HG03460 (cell line): ENCODE measurements at regions not wholly inside any gene's neighbourhood (a gene's known extent, or its start where the extent isn't known, plus 50 kb on each side); places are given as distances from the start of the nearest gene placed in this dataset.

Source experiments
- ATAC-seq: cut with Tn5 transposase; IDR thresholded peaks from one replicate; pipeline ENCODE4 v1.9.1; 2021; ENCODE audit not compliant: unreplicated experiment

DNA sequence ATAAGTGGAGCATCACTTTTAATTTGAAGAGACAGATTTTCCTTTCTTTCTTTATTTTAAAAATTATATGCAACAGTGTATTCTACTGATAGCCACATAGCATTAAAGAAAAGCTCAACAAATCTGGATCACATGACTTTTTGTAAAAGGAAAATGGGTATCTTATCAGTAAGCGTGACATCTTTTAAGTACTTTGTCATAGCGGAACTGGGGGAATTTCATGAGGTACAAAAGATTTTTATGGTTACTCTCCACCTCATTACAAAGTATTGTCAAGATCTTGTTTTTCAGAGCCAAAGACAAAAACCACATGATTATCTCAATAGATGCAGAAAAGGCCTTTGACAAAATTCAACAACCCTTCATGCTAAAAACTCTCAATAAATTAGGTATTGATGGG is 219.6 kb upstream of the ZPLD1 start:
- ATAC-seq, result no peak

DNA sequence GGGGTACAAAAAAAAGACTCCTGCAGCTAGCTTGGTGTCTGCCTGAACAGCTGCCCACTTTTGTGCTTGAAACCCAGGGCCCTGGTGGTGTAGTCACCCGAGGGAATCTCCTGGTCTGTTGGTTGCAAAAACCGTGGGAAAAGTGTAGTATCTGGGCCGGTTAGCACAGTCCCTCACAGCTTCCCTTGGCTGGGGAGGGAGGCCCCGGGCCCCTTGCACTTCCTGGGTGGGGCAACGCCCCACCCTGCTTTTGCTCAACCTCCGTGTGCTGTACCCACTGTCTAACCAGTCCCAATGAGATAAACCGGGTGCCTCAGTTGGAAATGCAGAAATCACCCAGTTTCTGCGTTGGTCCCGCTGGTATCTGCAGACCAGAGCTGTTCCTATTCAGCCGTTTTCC is 211.7 kb upstream of the ZPLD1 start:
- no peak for ATAC-seq

DNA sequence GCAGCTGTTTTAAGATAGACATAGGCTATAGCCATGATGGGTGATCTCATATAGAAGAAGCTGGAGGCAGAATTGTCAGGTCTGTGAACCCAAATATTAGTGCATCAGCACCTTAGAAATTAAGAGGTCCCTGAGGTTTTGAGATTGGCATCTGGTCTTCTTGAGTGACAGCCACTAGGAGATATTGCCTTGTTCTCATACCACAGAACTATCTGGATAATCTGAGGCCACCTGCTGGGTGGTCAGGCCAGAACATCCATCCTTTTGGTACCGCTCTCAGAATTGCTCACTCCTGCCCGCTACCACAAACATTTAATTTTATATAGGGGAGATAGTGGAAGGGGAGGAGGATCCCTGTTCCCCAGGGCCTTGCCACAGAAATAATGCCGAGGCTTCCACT is 210.6 kb upstream of the ZPLD1 start:
- ATAC-seq, result no peak

DNA sequence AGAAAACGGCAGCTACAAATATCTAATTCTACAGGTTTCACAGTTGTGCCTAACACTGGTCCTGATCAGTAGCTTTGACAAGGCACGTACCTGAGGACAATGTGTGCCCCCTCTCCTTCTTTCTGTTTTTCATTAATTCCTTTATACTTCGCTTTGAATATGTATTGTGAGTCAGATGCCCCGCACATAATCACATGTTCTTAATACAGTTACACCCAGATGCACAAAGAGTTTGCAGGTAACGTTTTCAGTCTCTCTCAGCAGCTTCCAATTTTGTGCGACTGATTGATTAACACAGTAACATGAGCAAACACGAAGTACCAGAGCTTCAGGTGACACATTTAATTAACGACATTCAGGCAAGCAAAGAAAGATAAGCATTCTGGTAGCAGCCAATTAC is 209.8 kb upstream of the ZPLD1 start:
- no peak for ATAC-seq

DNA sequence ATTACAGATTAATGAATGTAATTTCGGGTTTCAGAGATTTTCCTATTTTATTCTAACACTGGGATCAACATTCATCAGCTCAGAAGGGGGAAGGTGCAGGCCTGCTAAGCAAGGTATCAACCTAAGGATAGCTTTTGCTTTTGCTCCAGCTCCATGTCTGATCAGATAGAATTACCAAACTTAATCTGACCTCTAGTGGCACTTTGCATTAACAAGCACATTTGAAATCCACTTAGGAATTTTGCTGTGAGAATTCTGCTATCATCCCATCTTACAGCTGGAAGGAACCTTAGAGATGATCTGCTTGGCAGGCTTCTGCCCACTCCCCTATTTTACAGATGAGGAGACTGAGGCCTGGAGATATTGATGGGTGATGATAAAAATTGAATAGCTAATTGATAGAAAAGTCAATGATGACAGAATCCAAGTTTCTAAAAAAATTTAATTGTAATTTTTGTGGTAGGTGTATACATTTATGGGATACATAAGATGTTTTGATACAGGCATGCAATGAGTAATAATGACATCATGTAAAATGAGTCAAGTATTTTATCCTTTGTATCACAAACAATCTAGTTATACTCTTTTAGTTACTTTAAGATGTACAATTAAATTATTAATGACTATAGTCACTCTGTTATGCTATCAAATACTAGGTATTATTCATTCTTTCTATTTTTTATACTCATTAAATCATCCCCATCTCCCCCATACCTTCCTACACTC is 209.2 kb upstream of the ZPLD1 start:
- ATAC-seq, result no peak

DNA sequence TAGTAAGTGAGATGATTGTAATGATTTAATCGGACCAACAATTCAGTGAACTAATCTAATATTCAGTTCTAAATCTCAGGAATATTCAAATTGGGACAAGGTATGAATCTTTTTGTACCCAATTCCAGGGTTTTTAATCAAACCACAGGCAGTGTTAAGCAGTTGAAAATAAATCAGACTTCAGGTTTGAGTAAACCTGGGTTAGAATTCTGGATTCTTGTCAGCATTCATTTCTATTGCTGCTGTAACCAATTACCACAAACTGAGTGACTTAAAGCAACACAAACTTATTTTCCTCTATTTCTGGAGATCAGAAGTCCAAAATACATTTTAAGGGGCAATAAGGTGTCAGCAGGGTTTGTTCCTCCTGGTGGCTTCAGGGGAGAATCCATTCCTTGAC is 208.4 kb upstream of the ZPLD1 start:
- ATAC-seq, result no peak

DNA sequence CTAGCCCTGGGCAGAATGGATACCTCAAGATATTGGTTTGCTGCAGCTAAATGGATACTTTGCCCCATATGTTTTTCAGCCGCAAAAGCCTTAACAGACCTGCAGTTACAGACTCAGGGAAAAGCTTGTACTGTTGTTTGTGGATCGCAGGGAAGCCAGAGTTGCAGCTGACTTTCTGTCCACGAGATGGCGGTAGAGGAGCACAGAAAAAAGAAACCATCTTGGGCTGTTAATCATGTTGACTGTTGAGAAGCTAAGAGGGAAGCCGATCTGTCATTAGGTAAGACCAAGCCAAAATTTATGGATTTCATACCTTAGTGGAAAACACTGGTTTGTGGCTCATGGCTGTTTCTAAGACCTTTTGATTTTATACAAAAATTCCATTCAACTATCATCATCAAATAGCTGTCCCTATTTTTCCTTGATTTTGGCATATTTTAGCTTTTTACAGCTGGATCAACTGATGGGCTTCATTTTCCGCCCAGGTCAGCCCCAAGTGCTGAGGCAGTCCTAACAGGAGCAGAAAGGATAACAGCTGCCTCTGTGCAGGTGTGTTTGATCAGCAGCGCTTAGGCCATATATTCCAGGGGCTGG is 205.7 kb upstream of the ZPLD1 start:
- ATAC-seq, result peak; percentile 51

DNA sequence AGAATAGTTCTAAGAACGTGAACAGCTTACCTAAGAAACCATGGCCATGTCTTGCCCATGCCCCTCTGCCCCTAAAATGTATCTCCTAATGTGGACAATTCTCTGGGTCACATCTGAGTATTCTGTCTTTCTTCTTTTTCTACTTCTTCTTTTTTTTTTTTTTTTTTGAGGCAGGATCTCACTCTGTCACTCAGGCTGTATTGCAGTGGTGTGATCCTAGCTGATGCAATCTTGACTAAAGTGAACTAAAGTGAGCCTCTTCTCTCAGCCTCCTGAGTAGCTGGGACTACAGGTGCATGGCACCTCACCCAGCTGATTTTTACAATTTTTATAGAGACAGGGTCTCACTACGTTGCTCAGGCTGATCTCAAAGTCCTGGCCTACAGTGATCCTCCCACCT is 204.8 kb upstream of the ZPLD1 start:
- ATAC-seq, result no peak

DNA sequence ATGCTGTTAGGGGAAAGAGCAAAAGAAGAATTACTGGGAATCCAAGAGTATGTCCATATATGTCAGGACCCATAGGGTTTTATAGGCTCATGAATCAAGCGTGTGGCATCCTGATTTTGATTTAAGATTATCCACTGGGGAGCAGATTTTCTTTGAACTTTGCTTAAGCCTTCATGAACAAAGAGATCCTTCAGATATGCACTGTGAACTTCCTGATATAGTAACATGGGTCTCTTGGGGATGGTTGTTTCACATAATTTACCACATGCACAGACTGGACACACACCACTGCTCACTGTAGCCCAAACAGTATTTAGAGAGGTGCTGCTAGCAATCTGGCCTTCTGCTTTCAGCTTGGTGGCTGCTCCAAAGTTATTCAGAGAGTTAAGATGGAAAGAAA is 200.9 kb upstream of the ZPLD1 start:
- peak; percentile 92 for ATAC-seq

DNA sequence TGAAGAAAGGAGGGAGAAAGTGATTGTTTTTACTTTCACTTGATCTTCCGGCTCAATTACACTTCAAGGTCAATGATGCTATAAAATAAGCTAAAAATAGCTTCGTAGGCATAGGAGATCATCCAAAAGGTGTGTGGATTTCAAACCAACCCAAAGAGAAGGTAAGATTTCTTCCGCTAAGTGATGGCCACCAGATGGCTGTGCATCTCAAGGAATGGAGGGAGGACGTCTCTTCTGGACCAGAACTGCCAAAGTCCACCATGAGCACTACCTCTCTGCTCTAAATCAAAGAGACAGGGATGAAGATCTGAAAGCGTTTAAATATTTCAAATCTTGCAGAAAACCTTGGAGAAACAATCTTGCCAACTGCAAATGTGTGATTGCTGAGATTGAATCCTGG is 199.1 kb upstream of the ZPLD1 start:
- no peak for ATAC-seq

DNA sequence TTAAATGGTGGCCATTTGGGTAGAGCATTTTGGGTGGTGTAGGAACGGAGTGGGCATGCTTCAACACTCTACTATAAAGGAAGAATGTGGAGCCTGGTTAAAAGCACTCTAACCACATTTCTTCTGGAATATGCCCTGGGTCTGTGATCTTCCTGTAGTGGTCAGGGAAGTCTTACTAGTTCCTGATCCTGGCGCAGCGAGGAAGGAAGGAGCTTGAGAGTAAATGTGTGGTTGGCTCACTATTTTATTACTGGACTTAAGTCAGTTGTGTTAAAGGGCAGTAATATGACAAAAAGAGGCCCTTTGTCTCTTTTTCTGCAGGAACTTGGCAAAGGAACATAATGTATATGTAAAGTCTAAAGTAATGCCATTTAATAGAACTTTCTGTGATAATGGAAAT is 197.6 kb upstream of the ZPLD1 start:
- ATAC-seq, result no peak

DNA sequence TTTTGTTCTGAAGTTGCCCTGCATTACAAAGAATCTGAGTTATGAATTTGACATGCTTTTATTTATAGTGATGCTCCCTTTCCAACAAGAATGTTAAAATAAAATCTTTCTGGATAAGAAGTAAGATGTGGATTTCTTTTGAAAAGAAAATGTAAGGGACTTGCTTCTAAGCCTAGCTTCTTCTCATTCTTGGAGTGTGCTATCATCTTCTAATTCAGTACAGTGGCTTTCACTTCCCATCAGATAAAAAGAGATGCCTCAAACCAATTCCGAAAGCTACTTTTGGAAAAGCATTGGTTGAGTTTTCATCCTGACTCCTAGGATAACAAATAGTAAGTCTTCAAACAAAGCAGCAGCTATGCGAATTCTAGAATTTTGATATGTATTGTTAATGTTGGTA is 197.0 kb upstream of the ZPLD1 start:
- ATAC-seq, result no peak

DNA sequence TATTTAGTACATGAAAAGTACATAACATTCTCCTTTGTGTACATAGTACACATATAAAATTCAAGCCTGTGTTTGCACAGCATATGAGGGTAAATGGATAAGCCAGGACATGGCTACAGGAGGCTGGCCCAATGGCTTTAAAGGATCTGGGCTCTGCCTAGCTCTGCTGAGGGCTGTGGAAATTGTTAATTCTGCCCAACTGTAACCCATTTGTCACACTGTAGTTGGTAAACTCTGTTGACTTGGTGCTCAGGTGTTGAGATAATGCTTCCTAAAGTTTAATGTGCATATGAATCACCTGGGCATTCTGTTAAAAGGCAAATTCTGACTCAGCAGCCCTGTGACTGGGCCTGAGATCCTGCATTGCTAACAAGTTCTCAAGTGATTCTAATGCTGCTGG is 196.5 kb upstream of the ZPLD1 start:
- no peak for ATAC-seq

DNA sequence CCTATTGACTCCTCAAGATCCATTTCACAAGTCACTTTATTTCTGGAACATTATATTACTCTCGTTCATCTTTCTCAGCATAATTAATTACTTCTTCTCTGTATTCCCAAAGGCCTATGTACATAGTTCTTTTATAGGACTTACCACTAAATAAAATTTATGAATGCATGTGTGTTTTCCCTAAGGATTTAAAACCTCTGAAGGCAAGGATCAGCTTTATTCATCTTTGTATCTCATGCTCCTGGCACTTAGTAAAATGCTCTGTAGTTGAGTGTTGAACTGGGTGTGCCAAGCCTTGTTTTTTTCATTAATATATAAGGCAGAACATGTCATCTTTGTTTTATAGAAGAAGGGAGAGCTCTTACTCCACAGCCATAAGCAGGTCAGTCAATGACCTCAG is 194.1 kb upstream of the ZPLD1 start:
- ATAC-seq, result no peak

DNA sequence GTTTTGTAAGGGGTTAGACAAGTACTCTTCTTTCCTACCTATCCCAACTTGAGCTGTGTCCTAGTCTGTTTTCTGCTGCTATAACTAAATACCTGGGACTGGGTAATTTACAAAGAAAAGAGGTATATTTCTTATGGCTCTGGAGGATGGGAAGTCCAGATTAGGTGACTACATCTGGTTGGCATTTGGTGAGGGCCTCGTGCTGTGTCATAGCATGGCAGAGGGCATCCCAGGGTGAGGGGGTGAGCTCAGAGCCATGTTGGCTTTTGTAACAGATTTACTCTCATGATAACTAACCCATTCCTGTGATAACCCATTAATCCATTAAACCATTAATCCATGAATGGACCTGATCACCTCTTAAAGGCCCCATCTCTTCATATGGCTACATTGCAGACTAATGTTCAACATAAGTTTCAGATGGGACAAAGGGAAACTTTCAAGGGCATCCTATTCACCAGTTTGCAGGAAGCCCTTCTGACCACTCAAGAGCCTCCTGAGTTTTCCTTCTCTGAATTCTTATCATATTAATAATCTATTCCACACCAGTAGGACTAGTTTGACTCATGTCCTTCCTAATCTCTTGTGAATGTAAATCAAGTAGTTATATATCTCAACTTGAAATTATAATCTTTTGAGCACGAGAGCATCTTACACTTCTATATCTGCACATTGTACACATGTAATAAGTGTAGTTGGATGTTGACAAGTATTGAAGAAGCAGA is 185.7 kb upstream of the ZPLD1 start:
- no peak for ATAC-seq

DNA sequence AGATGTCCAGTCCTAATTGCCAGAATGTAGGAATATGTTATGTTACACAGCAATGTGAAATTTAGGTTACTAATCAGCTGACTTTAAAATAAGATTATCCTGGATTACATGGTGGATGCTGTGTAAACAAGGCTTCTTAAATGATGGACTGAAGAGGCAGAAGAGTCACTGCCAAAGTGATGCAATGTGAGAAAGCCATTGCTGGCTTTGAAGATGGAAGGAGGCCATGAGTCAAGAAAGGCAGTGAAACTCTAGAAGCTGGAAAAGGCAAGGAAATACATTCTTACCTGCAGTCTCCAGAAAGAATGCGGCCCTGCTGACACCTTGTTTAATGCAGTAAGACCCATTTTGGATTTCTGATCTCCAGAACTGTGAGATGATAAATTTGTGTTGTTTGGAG is 179.1 kb upstream of the ZPLD1 start:
- no peak for ATAC-seq

DNA sequence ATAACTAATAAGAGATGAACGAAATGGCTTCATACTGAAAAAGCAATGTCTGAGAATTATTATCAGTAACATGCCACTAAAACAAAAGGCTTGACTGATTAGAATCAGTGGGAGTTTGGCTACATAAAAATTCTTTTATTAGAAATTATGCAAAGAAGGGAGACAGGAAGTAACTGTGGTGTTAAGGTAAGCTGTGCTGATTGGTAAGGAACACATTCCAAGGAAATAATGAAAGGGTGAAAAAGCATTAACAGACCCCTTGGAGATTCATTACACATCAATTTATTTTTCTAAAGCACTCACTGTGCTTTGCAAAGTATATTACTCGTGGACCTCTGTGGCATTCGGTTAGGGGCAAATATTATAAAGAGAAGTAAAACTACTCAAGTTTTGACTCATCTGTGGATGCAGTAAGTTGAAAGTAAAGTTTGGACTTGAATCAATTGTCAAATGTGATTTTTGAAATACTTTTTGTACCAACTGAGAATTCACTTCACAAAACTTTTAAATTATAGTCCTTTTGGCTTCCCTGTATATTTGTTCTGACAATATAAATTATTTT is 176.1 kb upstream of the ZPLD1 start:
- no peak for ATAC-seq

DNA sequence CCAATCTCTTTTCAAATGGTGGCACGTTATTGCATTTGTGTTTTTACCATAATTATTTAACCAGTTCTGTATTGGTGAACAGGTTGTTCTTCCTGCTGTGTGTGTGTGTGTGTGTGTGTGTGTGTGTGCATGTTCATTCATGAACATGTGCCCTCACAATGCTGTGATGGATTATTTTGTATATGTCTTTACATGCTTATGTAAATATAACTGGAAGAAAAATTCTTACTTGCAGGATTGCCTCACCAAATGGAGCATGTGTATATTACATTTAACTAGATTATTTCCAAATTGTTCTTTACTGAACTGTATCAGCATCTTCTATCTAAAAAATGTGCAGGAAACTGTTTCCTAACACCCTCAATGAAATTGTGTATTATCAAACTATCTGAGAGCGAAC is 175.2 kb upstream of the ZPLD1 start:
- ATAC-seq, result no peak

DNA sequence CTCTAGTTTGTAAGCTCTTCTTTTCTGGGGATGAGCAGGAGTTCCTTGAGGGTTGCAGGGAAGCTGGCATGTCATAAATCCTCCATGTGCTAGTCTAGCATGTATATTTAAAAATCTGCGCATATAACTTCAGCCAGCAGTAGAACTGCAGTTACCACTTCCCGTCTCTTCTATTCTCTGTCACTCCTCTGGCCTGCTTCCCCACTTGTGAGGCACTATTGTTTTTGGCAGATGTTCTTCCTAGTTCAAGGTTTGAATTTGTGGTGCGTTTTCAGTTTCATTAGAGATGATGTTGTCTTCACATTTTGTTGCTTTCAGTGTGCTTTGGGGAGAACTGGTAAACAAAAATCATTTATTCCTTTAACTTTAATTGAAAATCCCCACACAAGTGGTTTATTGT is 169.1 kb upstream of the ZPLD1 start:
- ATAC-seq, result no peak

DNA sequence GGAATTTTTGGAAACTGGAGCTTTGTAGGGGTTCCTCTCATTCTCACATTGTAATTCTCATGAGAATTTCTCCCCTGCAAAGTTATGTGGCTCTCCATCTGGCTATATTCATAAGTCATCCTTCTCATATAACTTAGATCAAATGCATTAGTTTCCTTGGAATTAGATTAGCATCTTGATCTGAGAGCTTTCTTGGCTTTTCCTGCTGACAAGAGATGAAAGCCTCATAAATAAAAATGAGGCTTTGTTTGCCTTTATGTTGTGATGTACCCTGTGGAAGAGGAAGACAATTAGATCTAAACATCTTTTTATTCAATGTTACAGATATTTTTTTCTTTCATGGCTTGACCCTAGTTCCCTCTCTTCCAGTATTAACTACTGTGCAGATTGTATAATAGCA is 165.4 kb upstream of the ZPLD1 start:
- ATAC-seq, result no peak

DNA sequence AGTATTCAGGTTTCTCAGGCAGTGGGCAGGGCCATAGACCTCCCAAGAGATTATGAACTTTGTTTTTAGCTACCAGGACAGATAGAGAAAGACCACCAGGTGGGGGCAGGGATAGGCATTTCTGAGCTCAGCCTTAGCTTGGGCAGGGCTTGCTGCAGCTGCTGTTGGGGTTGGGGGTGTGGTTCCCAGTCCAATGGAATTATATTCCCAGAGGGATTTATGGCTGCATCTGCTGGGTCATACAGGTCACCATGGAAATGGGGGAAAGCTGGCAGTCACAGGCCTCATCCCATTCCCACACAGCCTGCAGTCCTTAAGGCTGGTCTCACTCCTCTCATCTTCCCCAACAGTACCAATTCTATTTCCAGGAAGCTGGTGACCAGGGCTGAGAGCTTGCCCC is 144.6 kb upstream of the ZPLD1 start:
- ATAC-seq, result no peak

DNA sequence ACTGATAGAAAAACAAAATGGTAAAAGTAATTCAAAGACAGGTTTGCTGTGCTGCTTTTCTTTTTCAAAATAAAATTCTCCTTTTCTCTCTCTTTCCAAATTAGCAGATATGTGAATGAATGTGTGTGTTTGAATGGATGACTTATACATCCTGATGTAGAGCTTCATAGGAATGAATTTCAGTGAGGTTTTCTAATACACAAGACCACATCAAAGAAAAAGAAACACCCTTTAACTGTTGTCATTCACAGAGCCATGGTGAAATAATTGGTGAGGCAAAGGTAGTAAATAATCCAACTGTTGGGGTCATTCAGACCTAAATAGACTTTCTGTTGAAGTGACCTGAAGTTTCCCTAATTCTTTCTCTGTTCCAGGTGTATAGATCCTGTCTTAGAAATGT is 139.1 kb upstream of the ZPLD1 start:
- no peak for ATAC-seq
